NCI-H2171 treated with DMSO at 0.1 percent for 48 hours (cell line): ENCODE measurements at regions not wholly inside any gene's neighbourhood (a gene's known extent, or its start where the extent isn't known, plus 50 kb on each side); places are given as distances from the start of the nearest gene placed in this dataset.
"Not testable (repeated sequence)": the region's sequence is repeated elsewhere in the genome, so short reads cannot be mapped to it uniquely, and the experiment has no call there.

ENCODE experiments used
- DNase-seq: peaks from one replicate; lab custom pipeline; 2025; lab: John Stamatoyannopoulos, UW

- no peak for DNase-seq
Observed at GRCh38 chr2:168300460-168300859, 53.1 kb upstream of the STK39 start.

GRCh38 chr2:168304024-168304681 lies 56.8 kb upstream of the STK39 start:
- DNase-seq = no peak

GRCh38 chr2:168307379-168307778 lies 60.0 kb upstream of the STK39 start:
- no peak for DNase-seq

GRCh38 chr2:168310580-168310979 lies 63.2 kb upstream of the STK39 start:
- DNase-seq = no peak

DNA sequence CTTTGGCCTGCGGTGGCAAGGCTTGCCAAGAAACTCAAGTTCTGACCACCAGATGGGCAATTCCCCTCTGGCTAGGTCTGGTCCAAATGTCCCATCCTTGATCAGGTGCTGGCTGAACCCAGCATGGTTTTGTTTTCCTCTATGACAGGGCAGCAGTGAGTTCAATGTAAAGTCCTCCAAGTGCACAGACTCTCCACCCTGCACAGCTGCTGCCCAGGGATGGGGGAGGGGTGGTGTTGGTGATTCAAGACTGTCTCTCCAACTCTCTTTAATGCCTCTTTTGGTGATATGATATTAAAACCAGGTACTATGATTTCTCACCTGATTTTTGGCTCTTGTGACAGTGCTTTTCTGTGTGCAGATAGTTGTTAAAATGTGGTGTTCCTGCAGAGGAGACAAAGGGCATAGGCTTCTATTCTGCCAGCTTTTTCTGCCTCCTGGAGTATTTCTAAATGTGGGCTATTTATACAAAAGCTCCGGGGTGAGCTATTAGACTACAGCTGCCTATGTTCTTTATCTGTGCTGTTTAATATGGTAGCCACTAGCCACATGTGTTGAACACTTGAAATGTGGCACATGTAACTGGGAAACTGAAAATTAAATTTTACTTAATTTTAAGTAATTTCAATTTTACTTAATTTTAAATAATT lies 64.0 kb upstream of the STK39 start:
- DNase-seq = peak; percentile 64

GRCh38 chr2:168312036-168312822 lies 64.8 kb upstream of the STK39 start:
- peak; percentile 45 for DNase-seq

GRCh38 chr2:168314236-168314635 lies 66.8 kb upstream of the STK39 start:
- DNase-seq = no peak

DNA sequence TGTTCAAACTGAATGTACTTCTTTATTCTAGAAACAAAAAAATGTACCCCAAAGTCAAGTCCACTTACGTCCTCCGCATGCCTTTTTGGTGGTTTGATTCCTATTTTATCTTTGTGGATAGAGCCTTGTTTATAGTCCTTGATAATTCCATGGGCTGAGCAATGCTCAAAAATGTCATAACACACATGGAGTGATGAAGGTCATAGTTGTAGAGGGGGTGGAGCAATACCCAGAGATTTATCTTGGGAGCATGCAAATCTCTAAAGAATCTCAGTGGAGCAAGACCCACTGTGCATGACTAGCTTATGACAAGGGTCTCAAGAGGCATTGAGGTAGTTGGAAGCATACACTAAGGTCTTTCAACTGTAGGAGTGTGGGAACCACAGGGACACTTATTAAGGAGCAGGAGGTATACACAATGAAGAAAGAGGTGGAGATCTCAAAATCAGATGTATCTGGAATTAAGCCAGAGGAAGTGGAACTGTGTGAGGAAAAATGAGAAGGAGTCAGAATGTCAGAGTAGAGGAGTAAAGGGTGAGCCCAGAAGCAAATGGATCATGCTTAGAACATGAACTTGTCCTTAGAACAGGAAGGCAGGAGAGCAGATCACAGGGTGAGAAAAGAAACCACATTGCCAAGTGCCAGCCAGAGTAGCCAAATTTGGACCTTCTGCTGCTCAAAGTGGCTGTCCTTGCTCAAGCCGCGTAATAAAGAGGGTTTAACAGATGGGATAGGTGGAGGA lies 68.1 kb upstream of the STK39 start:
- no peak for DNase-seq

GRCh38 chr2:168316073-168316440 lies 68.7 kb upstream of the STK39 start:
- DNase-seq = no peak

GRCh38 chr2:168317282-168317681 lies 69.9 kb upstream of the STK39 start:
- DNase-seq = no peak

GRCh38 chr2:168320267-168320666 lies 72.9 kb upstream of the STK39 start:
- DNase-seq = no peak

- no peak for DNase-seq
Observed at GRCh38 chr2:168322325-168323007, 75.1 kb upstream of the STK39 start.

DNA sequence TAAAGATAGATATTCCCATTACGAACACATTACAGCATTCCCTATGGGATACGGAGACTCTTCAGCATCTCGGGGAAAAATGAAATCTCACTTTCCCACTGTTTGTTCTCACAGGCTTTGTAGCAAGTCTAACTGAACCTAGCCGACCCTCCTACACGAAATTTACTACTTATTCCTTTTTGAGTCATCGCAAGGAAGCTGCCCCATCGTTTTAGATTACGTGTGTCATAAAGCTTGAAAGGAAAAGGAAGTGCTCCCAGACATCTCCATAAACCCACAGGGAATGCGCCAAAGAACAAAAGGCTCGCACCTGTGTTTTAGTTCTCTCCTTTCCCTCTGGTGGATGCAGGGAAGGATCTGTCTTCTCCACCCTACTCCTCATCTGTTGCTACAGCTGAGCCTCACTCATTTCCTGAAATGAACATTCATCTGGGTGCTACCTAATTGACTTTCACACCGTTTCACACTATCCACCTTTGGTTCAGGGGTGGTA lies 76.2 kb upstream of the STK39 start:
- DNase-seq = no peak

DNA sequence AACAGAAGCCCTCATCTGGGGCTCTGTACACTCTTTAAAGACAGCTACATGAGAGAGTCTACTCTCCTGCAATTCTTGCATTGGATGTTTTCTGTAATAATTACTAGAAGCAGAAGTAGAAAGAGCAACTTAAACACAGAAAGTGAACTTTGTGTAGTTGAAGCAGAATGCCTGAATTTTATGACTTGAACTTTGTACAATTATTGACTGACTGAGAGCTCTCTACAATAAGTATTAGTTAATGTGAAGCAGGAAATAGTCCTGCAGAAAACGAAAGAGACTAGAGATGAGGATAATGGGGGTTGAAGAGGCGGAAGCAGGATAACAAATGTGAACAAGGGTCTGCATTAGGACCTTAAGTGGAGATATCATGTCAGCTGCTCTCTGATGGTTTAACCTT lies 79.2 kb upstream of the STK39 start:
- DNase-seq = no peak

DNA sequence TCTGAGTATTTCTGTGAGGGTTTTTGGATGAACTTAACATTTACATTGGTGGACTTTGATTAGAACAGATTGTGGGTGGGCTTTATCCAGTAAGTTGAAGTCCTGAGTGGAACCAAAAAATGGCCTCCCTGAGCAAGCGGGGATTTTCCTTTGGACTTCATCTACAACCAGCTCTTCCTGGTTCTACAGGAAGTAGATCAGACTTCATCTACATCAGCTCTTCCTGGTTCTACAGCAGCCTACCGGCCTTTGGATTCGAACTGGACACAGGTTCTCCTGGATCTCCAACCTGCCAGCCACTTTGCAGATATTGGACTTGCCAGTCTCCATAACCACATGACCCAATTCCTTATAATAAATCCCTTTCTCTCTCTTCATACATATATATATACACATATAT lies 79.9 kb upstream of the STK39 start:
- no peak for DNase-seq

- no peak for DNase-seq
Observed at GRCh38 chr2:168328421-168328820, 81.0 kb upstream of the STK39 start.

DNA sequence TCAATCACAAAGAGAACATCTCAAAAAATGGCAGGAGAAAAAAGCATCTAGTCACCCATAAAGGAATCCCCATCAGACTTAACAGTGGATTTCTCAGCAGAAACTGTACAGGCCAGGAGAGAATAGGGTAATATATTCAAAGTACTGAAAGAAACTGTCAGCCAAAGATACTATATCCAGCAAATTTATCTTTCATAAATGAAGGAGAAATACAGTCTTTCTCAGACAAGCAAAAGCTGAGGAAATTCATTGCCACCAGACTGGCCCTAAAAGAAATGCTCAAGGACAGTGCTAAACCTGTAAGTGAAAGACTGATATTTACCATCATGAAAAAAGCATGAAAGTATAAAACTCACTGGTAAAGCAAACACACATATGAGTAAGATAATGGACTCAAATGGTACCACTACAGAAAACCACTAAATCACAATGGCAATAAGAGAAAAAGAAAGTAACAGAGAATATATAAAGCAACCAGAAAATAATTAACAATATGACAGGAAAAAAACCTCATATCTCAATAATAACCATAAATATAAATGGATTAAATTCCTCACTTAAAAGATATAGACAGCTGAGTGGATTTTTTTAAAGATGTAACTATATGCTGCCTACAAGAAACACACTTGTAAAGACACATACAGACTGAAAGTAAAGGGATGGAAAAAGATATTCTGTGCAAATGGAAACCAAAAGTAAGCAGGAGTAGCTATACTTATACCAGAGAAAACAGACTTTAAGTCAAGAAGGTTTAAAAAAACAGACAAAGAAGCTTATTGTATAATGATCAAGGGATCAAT lies 83.4 kb upstream of the STK39 start:
- DNase-seq = no peak

DNA sequence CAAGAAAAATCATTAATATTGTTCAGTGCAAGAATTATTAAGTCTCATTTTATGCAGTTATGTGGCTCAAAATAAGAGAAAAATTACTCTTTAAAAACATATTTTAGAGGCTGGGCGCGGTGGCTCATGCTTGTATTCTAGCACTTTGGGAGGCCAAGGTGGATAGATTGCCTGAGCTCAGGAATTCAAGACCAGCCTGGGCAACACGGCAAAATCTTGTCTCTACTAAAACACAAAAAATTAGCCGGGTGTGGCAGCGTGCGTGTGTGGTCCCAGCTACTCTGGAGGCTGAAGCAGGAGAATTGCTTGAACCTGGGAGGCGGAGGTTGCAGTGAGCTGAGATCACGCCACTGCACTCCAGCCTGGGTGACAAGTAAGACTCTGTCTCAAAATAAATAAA lies 87.9 kb upstream of the STK39 start:
- DNase-seq = not testable (repeated sequence)

DNA sequence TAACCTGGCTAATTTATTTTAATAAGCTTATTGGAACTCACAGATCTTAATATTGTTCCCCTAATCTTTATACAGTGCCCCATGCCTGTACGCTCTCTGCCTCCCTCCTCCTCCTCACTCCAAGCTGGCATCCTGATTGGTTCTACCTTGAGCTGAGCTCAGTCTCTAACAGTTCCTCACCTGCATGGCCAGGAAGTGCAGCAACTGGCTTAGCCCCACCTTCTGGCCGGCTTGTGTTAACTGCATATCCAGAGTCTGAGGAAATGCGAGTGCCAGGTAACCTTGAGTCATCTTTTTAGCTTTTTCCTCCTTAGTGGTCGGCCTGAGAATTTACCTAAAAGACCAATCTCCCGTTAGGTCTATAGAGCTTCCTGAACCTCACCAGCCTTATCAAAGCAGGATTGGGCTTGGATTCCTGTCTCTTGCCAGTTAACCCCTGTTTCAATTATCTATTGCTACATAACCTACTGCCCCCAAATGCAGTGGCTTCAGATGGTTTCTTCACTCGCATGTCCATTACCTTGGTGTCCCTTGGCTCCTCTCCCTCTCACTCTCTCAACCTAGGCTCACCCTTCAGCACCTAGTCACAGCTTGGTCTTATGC lies 89.5 kb upstream of the STK39 start:
- peak; percentile 33 for DNase-seq

DNA sequence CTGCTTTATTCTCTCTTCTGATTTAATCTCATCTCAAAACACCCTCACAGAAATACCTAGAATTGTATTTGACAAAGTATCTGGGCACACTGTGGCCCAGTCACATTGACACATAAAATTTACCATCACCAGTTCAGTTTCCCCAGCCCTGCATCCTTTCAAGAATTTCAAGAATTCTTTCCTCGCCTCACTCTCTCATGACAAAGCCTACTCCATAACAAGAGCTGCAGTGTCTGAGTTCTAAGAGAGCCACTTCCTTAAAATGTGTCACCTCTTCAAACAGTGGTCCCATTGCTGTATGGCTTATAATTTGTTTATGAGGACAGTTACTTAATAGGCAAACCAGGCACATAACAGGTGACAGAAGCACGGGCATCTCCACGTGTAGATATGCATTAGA lies 90.9 kb upstream of the STK39 start:
- no peak for DNase-seq
